A673 (cell line): ENCODE measurements at regions not wholly inside any gene's neighbourhood (a gene's known extent, or its start where the extent isn't known, plus 50 kb on each side); places are given as distances from the start of the nearest gene placed in this dataset.

Experiments
- BruUV-seq: library from RNA; stranded (reverse); fragments of 400-500 nt; replicated peaks from 2 replicates; lab custom pipeline; 2021; lab: Mats Ljungman, UMichigan
- CTCF ChIA-PET: fragments of 300-600 bp; sonication (Branson Sonifier 250); formaldehyde crosslinking; loops from one replicate; lab custom pipeline; 2022; ENCODE audit warnings: antibody characterized with exemption; lab: Charles Lee
- POLR2A ChIA-PET: fragments of 300-600 bp; sonication (Branson Sonifier 250); formaldehyde crosslinking; loops from one replicate; lab custom pipeline; 2022; ENCODE audit warnings: antibody characterized with exemption; ENCODE audit not compliant: low non-redundant PET; lab: Charles Lee
- DNase-seq: peaks from one replicate; pipeline ENCODE4 v3.0.0-alpha.2; 2015; ENCODE audit warnings: low spot score
- H3K27ac ChIP-seq: fragments of 200-600 bp; sonication (generic); 2 replicates; pipeline ENCODE4 v1.5.1; 2016; ENCODE audit warnings: mixed run types, low read depth, mild to moderate bottlenecking, mixed read lengths, antibody characterized with exemption, low read length; ENCODE audit not compliant: poor library complexity, severe bottlenecking
- H3K27me3 ChIP-seq: fragments of 200-600 bp; sonication (generic); replicated peaks from 2 replicates; pipeline ENCODE4 v1.6.1; 2017; ENCODE audit warnings: mixed run types, low read depth, mild to moderate bottlenecking, mixed read lengths, antibody characterized with exemption, low read length; ENCODE audit not compliant: insufficient read depth, poor library complexity
- H3K36me3 ChIP-seq: fragments of 200-600 bp; sonication (generic); 2 replicates; pipeline ENCODE4 v1.6.1; 2016; ENCODE audit warnings: mixed run types, mild to moderate bottlenecking, mixed read lengths, antibody characterized with exemption, low read length; ENCODE audit not compliant: insufficient read depth, poor library complexity, severe bottlenecking
- H3K4me1 ChIP-seq: fragments of 200-600 bp; sonication (generic); 2 replicates; pipeline ENCODE4 v1.6.1; 2017; ENCODE audit warnings: mixed run types, mild to moderate bottlenecking, mixed read lengths, antibody characterized with exemption, low read length; ENCODE audit not compliant: insufficient read depth, poor library complexity, severe bottlenecking
- H3K4me3 ChIP-seq: fragments of 200-600 bp; sonication (generic); 2 replicates; pipeline ENCODE4 v1.5.1; 2016; ENCODE audit warnings: low read depth, mixed run types, mild to moderate bottlenecking, mixed read lengths, low read length; ENCODE audit not compliant: poor library complexity, severe bottlenecking
- H3K9me3 ChIP-seq: fragments of 200-600 bp; sonication (generic); 2 replicates; pipeline ENCODE4 v1.6.1; 2016; ENCODE audit warnings: mixed run types, low read depth, mild to moderate bottlenecking, mixed read lengths, antibody characterized with exemption, low read length; ENCODE audit not compliant: poor library complexity, severe bottlenecking
- CTCF ChIP-seq: fragments of 300-800, 200-600 bp; sonication (generic); conservative IDR thresholded peaks from 2 replicates; pipeline ENCODE4 v1.5.1; 2017; ENCODE audit warnings: low read depth, mild to moderate bottlenecking, antibody characterized with exemption, low read length, moderate library complexity, mixed read lengths
- EZH2 ChIP-seq: fragments of 200-600 bp; sonication (generic); IDR thresholded peaks from 2 replicates; pipeline ENCODE4 v1.6.1; 2017; ENCODE audit warnings: borderline replicate concordance, low read depth, mild to moderate bottlenecking, mixed read lengths, antibody characterized with exemption, low read length; ENCODE audit not compliant: poor library complexity, severe bottlenecking
- intact Hi-C: fragments of 100-400 bp; cut with micrococcal nuclease; formaldehyde crosslinking; loops from one replicate; pipeline ENCODE4 v1.10.0; 2022; ENCODE audit not compliant: unreplicated experiment

- no peak for DNase-seq
- no TSS peak for BruUV-seq
- Histone ChIP-seq H3K27me3 (peaks cover 80% of the 10 kb centered on the region), H3K4me1 (peaks cover 7% of the 10 kb centered on the region), H3K4me3 (no peak overlapping the region), H3K27ac (no peak overlapping the region), H3K9me3 (no peaks in the 10 kb centered on the region), H3K36me3 (no peaks in the 10 kb centered on the region)
- TF ChIP-seq EZH2 (no peak), CTCF (no peak)
- intact Hi-C loops, result no loop called here
- POLR2A ChIA-PET, result no interaction called here
- CTCF ChIA-PET, result no interaction called here
Observed at GRCh38 chr6:1029141-1029540, 282.8 kb upstream of the FOXQ1 start.

DNA sequence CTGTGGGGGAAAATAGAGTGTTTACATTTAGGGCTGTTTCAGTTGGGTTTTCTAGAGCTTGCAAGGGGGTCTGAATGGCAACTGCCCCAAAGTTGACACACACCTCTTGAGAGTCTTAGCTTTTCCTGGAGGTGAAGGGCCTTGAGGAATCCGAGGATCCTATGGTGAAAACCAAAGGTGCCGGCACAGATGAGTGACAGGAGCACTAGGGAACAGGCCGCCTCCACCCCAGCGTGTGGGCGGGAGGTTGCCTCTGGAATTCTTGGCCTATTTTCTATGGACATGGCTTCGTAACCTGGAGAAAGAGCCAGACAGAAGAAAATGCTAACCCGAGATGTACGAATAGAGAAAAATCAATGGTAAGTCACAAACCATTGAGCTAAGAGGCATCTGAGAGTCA lies 283.2 kb upstream of the FOXQ1 start:
- peaks cover 79% of the 10 kb centered on the region for H3K27me3 ChIP-seq
- H3K27ac ChIP-seq, result no peak overlapping the region
- H3K36me3 ChIP-seq, result no peaks in the 10 kb centered on the region
- CTCF ChIA-PET, result no interaction called here
- intact Hi-C loops, result no loop called here
- no TSS peak for BruUV-seq
- TF ChIP-seq EZH2, result no peak
- TF ChIP-seq CTCF, result no peak
- H3K9me3 ChIP-seq, result no peaks in the 10 kb centered on the region
- H3K4me1 ChIP-seq, result peaks cover 7% of the 10 kb centered on the region
- DNase-seq, result no peak
- POLR2A ChIA-PET, result no interaction called here
- H3K4me3 ChIP-seq, result no peak overlapping the region

DNA sequence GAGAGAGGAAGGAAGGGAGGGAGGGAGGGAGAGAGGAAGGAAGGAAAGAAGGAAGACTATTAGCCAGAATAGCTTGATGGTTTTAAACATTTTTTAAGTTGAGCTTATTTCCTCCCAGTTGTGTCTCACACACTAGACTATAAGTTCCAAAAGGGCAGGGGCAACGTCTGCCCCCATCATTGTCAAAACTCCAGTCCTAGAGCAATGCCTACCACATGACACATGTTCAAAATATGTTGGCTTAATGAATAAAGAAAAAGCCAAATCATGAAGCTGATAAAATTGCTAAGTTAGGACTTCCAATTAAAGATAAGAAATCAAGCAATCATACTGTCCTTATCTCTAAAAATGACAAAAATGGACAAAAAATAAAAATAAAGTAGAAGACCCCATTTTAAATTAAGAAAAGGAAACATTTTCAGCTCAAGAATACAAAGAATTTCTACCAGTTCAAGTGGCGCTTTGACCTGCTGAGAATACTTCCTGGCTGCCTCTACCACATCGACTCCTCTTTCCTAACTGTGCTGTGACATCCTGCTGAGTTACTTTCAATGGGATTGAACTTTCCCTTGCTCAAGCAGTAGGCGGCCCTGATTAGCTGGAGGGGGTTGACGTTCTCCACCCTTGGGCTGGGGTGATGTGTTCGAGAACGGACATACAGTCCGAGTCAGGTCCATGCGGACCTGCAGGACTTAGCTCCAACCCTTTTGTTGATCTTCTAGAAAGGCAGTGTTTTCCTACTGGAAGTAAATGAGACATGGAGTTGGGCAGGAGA lies 283.9 kb upstream of the FOXQ1 start:
- Histone ChIP-seq H3K27me3 (peaks cover 79% of the 10 kb centered on the region), H3K27ac (no peak overlapping the region), H3K4me3 (no peak overlapping the region), H3K4me1 (peaks cover 7% of the 10 kb centered on the region), H3K36me3 (no peaks in the 10 kb centered on the region), H3K9me3 (no peaks in the 10 kb centered on the region)
- CTCF ChIA-PET, result no interaction called here
- intact Hi-C loops, result no loop called here
- POLR2A ChIA-PET, result no interaction called here
- TF ChIP-seq CTCF (no peak), EZH2 (no peak)
- BruUV-seq, result no TSS peak
- peak; percentile 27 for DNase-seq
